Heart left ventricle (tissue), 16 donors: ENCODE measurements at regions not wholly inside any gene's neighbourhood (a gene's known extent, or its start where the extent isn't known, plus 50 kb on each side); places are given as distances from the start of the nearest gene placed in this dataset.

Experiments
- ATAC-seq, 4 donors: fragments of 200-7000 bp; cut with Tn5 transposase; one replicate each; pipeline ENCODE4 v1.9.1; 2020 to 2022; ENCODE audit warnings: moderate library complexity in 4 of 4, mild to moderate bottlenecking in 3 of 4, moderate number of reproducible peaks in 1 of 4
- DNase-seq, 5 donors: peaks; one replicate each; pipeline ENCODE4 v3.0.0-alpha.2; 2020
- H3K27ac ChIP-seq, 12 donors: fragments of 200-600 bp; sonication (generic) in 4 of 12; one replicate each; pipeline versions ENCODE4 v1.5.0 to v1.8.0; 2016 to 2022; ENCODE audit warnings: mild to moderate bottlenecking in 2 of 12
- H3K27me3 ChIP-seq, 9 donors: fragments of 200-600 bp; sonication (generic) in 2 of 9; one replicate each; pipeline versions ENCODE4 v1.5.1 to v1.8.0; 2016 to 2022; ENCODE audit warnings: mild to moderate bottlenecking in 3 of 9
- H3K36me3 ChIP-seq, 9 donors: fragments of 200-600 bp; sonication (generic) in 2 of 9; one replicate each; pipeline versions ENCODE4 v1.5.0 to v1.8.0; 2018 to 2022; ENCODE audit warnings: mild to moderate bottlenecking in 2 of 9
- H3K4me1 ChIP-seq, 12 donors: fragments of 200-600 bp; sonication (generic) in 4 of 12; one replicate each; pipeline versions ENCODE4 v1.5.0 to v1.8.0; 2016 to 2022; ENCODE audit warnings: mild to moderate bottlenecking in 3 of 12
- H3K4me3 ChIP-seq, 12 donors: fragments of 200-600 bp; sonication (generic) in 4 of 12; one replicate each; pipeline versions ENCODE4 v1.5.0 to v1.8.0; 2017 to 2022; ENCODE audit warnings: mild to moderate bottlenecking in 9 of 12, moderate library complexity in 4 of 12
- H3K9me3 ChIP-seq, 12 donors: fragments of 200-600 bp; sonication (generic) in 4 of 12; one replicate each; pipeline versions ENCODE4 v1.5.0 to v1.8.0; 2016 to 2022; ENCODE audit warnings: mild to moderate bottlenecking in 1 of 12
- CTCF ChIP-seq, 12 donors: fragments of 200-600 bp; sonication (generic) in 4 of 12; IDR thresholded peaks; one replicate each; pipeline versions ENCODE4 v1.5.0 to v1.8.0; 2018 to 2022; ENCODE audit warnings: antibody characterized with exemption in 12 of 12, mild to moderate bottlenecking in 5 of 12
- POLR2A ChIP-seq, 2 donors: fragments of 450-650 bp; IDR thresholded peaks; one replicate each; pipeline ENCODE4 v1.6.1; 2017; ENCODE audit warnings: antibody characterized with exemption in 2 of 2, mild to moderate bottlenecking in 2 of 2, moderate library complexity in 2 of 2
- WGBS, 4 donors: extraction: QIAGEN DNeasy Blood & Tissue Kit in 2 of 4; methylation state at CpG; one replicate each; pipeline versions ENCODE4 v1.1.5 to v1.1.7; 2013 to 2018; 5-methylcytosine and 5-hydroxymethylcytosine counted together
- intact Hi-C, 10 donors: fragments of 100-400 bp; cut with DNase I; formaldehyde crosslinking; loops; one replicate each; pipeline versions ENCODE4 v1.11.1 to v1.14.2; 2022
- donor health status: ischemic (EF 13 %, LVEDD 7.1; RV severe dilation, severe dysfunction).
- donor health status: healthy with polysubstance abuse.
- donor health status: DM: no; HTN: yes; CAD: no.
- donor health status: DM: no; HTN: no; CAD: no.
- donor health status: ischemic (EF 25% LVEDD 6.9; RV normal size, moderate dysfunction).
- donor health status: ischemic (EF 25% LVEDD 5.7; RV mildly dilated, moderate dysfunction).
- donor health status: healthy.
- donor health status: DM: yes; HTN: yes; CAD: no.
- donor health status: ischemic (EF 35%, LVEDD 5.7; RV mildly dilated, moderate dysfunction).
- donor health status: nonischemic (EF 11% LVEDD 7.7; RV severe dilation, severe dysfunction).
- donor health status: DM: yes; HTN: yes; CAD: no.
- donor health status: PGD.
- donor health status: ischemic (EF 29% LVEDD 5.4; RV normal size, mild dysfunction).
- donor health status: nonischemic (EF 23%, LVEDD 6.1; RV moderate dilation, normal function).

GRCh38 chr3:168544097-168544957 is 448.6 kb upstream of the GOLIM4 start:
- Histone ChIP-seq H3K27ac (no peak overlapping the region), H3K36me3 (no peaks in the 10 kb centered on the region), H3K4me1 (peaks cover 0 to 5% (median 0%) of the 10 kb centered on the region in 12 donors), H3K27me3 (no peaks in the 10 kb centered on the region), H3K4me3 (no peak overlapping the region), H3K9me3 (no peaks in the 10 kb centered on the region)
- intact Hi-C loops: no loop called here
- DNase-seq (no peak), ATAC-seq (no peak)
- TF ChIP-seq CTCF (IDR thresholded peaks at IDR 0.05) (no peak), POLR2A (IDR thresholded peaks at IDR 0.05) (no peak)

GRCh38 chr3:168540726-168541125 is 445.0 kb upstream of the GOLIM4 start:
- Histone ChIP-seq H3K4me3 (no peak overlapping the region), H3K36me3 (no peaks in the 10 kb centered on the region), H3K27me3 (no peaks in the 10 kb centered on the region), H3K27ac (no peak overlapping the region), H3K4me1 (peaks cover 0 to 3% (median 0%) of the 10 kb centered on the region in 12 donors), H3K9me3 (no peaks in the 10 kb centered on the region)
- DNase-seq (no peak), ATAC-seq (no peak)
- intact Hi-C loops: no loop called here
- WGBS, 4 donors: 34 to 81% (median 52%) methylated on average over 2 of the region's 2 CpGs
- TF ChIP-seq CTCF (IDR thresholded peaks at IDR 0.05) (no peak), POLR2A (IDR thresholded peaks at IDR 0.05) (no peak)

GRCh38 chr3:168539909-168540308 is 444.2 kb upstream of the GOLIM4 start:
- Histone ChIP-seq H3K4me1 (no peaks in the 10 kb centered on the region), H3K27me3 (no peaks in the 10 kb centered on the region), H3K4me3 (no peak overlapping the region), H3K36me3 (no peaks in the 10 kb centered on the region), H3K27ac (no peak overlapping the region), H3K9me3 (no peaks in the 10 kb centered on the region)
- ATAC-seq (no peak), DNase-seq (no peak)
- TF ChIP-seq POLR2A (IDR thresholded peaks at IDR 0.05) (no peak), CTCF (IDR thresholded peaks at IDR 0.05) (no peak)
- intact Hi-C loops: no loop called here
- 88 to 94% (median 89%) methylated on average over 1 of the region's 1 CpG for WGBS, 4 donors

- ATAC-seq: no peak
- Histone ChIP-seq H3K4me3 (no peak overlapping the region), H3K36me3 (no peaks in the 10 kb centered on the region), H3K27me3 (no peaks in the 10 kb centered on the region), H3K4me1 (no peaks in the 10 kb centered on the region), H3K27ac (no peak overlapping the region), H3K9me3 (no peaks in the 10 kb centered on the region)
- TF ChIP-seq POLR2A (IDR thresholded peaks at IDR 0.05): no peak
- TF ChIP-seq CTCF (IDR thresholded peaks at IDR 0.05): no peak
- intact Hi-C loops: no loop called here
- no peak for DNase-seq
- 74 to 83% (median 77%) methylated on average over 3 of the region's 3 CpGs for WGBS, 4 donors
Observed at GRCh38 chr3:168534761-168535160, 439.0 kb upstream of the GOLIM4 start.
